Fibroblast of skin of left quadriceps (primary cell): ENCODE measurements at regions not wholly inside any gene's neighbourhood (a gene's known extent, or its start where the extent isn't known, plus 50 kb on each side); places are given as distances from the start of the nearest gene placed in this dataset.
"Not testable (repeated sequence)": the region's sequence is repeated elsewhere in the genome, so short reads cannot be mapped to it uniquely, and the experiment has no call there.

Experiments used
- DNase-seq, 2 experiments: peaks; one replicate each; pipeline ENCODE4 v3.0.0-alpha.2; 2013; ENCODE audit warnings: low read depth in 2 of 2

DNA sequence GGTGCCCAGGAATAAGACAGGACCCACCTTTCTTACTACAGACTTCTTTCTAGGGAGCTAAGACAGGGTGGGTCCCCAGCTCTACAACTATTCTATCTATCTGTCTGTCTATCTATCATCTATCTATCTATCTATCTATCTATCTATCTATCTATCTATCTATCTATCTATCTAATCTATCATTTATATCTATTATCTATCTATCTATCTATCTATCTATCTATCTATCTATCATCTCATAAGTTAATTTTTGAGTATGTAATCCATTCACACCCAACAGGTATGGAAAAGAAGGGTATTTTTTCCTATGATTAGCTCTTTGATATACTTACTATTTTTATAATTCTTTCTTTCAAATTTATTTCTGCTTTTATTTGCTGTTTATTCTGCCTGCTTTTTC, 55.9 kb downstream of the BAMBI start:
- no peak for DNase-seq

DNA sequence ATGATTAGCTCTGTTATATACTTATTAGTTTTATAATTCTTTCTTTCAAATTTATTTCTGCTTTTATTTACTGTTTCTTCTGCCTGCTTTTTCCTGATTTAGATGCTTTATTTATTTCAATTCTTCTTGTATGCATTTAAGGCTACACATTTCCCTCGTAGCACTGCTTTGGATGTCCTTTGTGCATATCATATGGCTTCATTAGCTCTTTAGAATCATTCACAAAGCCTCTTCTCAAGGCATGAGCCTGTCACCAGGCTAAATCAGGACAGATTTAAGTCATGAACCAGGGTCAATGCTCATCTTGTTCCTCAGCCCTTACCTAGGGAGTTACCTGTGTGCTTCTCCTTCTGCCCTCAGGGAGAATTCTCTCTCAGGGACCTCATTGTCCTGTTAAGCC, 56.3 kb downstream of the BAMBI start:
- no peak for DNase-seq

DNA sequence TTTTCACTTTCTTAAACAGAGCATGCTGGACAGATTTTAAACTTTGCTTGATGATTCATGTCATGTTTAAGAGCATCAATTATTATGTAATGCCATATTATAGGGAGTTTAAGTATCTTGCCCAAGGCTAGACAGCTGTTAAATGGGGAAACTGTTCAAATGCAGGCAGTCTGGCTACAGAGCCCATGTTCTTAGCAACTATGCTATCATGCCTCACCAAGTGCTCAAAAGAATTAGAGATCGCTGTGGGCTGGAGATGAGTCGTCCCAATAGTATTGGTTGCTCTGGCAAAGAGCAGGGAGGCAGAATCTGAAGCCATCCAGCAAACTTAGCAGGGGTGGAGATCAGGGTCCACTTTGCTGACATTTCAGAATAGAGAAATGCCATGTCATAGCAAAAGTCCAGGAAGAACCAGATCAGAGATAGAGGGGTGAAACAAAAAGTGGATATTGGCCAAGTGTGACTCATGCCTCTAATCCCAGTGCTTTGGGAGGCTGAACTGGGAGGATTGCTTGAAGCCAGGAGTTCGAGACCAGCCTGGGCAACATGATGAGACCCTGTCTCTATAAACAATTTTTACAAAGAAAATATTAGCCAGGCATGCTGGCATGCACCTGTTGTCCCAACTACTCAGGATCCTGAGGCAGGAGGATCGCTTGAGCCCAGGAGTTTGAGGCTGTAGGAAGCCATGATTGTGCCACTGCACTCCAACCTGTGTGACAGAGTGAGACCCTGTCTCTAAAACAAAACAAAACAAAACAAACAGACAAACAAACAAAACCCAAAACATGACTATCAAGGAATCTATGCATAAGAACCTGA, 57.8 kb downstream of the BAMBI start:
- peak; percentile 80 to 82 for DNase-seq

DNA sequence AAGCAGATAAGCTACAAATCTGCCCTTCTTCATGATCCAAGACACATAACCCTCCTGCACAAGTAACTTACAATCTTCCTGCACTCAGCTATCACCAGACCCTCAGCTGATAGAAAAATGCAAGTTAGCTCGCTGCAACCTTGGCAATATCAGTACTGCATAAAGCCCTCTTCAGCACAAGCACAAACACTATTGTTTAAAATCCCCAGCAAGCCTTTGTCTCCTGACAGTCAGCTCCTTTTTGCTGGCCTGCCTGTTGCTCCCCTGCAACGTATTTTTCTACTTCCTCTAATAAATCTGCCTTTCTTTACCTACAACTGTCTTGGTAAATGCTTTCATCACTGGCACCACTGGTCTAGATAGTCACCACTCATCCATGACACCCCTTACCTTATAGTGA, 59.8 kb downstream of the BAMBI start:
- no peak for DNase-seq

DNA sequence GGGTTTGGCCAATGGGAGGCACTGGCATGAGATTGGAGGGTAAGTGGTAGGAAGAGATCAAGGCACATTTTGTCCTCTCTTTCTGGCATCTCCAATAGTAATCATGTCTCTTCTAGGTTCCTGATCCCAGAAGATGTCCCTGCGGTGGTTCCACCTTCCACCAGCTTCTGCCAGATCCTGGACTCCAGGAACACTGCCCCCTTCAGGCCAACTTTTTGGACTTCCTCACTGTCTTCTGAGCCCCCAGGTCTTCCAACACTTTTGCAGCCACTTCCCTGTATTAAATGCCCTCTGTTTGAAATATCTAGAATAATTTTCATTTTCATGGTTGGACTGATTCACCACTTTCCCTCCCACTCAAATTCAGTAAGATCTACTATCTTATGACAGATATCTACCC, 60.9 kb downstream of the BAMBI start:
- no peak for DNase-seq

DNA sequence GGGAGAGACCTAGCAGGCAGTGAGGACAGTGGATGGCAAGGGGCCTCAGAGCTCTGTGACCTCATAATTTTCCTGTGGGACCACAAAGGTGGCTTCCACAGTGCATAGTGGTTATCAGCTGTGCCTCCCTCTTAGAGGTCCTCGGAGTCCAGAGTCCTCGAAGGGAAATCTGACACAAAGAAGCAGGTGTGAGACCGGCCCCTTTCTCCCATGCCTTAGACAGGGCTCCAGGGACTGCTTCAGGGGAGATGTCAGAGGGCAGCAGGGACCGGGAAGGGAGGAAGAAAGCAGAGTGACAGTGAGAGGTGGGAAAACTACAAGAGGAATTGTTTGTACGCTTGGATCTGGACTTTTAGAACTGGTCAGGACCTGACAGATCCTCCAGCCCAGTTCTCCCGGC, 66.3 kb downstream of the BAMBI start:
- DNase-seq, result no peak

DNA sequence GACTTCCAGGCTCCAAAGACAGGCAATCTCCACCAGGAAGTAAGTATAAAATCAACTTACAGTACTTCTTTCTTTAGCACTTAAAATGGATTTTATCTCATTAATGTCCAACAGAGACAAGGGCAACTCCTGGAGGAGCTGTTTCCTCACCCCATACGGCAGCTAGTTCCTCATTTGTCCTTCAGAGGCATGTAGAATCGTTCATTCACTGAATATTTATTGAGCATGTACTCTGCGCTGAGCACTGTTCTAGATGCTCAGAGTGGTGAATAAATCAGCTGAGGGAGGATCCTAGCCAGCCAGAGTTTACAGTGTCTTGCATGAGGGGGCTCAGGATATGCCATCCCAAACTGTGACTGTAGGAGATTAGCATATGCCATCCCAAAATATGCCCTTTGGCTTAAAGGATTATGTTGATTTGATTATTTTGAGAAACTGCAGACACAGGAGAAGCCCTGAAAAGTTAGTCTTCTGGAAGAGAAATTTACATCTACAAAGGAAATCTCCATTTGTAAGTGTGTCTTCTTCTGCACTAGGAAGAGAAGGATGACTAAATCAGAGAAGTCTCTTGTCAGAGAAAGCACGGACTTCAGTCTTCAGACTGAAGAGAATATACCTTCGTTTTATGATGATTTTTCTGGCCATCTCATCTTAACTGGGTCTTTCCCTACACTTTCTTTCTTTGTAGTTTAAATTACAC, 66.9 kb downstream of the BAMBI start:
- no peak for DNase-seq

DNA sequence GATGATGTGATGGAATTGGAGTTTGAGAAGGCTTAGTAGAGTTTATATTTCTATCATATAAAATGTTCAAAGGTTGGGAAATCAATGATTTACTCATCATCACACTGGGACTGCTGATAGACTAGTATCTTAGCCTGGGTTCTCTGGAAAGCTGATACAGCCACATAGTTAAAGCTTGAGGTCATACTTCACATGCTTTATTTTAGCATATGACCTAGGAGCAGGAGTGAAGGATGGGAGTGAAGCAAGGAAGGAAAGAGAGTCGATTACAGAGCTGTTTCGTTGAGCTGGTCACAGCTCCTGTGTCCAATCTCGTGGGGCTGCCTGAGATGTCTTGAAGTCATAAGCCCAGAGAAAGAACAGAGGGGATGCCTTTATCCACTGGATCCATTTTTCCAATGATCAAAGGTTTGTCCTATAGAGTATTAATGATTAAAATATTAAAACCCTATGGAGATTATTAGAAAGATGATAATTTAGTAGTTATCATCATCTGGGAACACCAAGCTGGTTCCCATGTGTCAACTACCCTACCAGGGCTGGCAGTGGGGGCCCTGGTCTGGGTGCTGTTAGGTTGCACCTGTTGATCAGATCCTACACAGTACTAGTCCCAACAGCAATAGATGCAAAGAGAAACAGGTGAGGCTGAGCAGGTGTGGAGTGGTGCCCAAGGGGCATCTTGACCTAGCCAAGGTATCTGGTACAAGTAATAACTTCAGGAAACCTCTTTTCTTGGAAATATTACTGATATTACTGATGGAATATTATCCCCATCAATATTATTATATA, 77.8 kb downstream of the BAMBI start:
- DNase-seq, result no peak

DNA sequence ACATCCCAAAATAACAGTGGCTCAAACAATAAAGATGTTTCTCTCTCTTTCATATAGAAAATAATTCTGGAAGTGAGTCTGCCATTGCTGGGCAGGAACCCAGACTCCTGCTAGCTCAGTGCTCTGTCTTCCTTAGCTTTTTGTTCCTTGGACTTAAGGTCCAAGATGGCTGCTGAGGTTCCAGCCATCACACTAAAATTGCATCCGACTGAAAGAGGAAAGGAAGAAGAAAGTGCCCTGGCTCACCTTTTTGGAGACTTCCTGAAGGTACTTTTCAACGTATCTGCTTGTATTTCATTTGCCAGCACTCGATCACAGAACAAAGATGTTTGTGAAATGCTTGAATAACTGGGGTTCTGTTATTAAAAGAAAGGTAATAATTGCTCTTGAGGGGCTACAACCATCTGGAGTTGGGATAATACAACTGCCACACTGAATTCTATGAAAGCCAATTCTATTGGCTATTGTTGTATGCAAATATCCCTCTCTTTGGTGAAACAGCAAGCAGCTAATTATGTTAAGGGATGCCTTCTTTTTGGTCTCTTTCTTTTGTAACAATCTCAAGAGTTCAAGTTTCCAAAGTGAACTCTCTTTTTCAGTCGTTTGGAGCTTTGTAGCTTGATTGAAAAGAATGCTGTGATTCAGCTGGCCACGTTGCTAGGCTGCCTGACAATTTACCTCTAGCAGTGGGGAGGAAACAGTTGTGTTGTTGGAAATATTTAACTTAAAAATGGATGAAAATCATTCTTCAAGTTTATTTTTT, 83.9 kb downstream of the BAMBI start:
- no peak for DNase-seq

DNA sequence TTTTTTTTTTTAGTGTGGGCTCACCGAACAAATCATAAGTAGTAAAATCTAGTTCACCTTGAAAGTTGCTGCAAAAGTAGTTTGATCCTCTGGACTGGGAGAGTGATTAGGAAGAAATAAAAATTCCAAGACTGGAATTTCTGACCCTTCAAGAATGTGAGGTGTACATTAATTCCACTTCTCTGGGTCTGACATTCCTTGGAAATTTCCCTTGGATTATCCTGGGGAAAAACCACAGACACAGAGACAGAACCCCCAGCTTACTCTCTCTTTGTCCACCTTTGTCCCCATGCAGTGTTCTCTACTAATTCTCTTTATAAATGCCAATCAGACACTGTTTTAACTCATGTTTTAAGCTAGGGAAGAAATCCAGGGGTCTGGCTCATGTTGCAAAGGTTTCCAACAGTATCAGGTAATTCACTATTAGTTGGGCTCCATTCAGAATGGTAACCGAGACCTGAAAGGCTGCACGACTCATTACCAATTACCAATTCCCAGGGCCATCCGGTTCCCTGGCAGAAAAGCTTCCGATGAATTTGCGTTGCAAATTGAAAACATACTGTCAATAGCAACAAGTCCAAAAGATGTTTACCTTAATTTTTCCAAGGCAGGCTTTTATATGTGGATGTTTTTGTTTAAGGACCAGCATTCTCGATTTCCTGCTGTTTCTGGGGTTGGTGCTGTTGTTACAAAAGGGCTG, 86.3 kb downstream of the BAMBI start:
- no peak for DNase-seq

DNA sequence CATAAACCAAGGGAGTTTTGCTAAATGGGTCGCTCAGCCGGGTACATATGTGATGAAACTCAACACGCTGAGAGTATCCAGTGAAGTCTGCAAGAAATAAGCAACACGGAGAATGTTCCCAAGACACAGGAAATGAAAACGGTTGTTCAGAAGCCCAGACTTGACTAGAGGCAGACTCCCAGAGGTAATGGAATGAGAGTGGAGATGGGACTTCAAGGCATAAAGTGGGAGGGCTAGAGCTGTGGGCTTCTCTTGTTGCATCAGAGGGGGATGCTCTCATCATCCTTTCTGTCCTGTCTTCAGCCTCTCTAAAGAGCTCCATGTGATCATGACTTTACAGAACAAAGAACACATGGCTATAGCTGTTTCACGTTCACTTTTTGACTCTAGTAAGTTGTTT, 88.3 kb downstream of the BAMBI start:
- DNase-seq, result no peak

DNA sequence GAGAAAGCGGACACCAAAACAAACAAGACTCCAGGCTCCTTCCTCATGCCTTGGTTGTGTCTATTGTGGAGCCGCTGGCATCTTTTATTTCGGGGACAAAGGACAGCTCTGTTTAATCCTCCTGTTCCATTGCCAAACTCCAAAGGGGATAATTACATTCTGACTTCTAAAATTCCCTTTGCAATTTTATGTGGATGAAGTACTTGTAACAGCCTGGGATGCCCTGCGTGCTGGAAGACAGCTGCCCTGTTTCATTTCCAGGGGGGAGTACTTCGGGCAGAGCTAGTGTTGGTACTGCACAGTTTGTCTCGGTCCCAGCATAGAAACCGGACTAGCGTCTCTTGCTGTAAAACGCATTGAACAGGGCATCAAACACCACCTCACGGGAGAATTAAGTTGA, 90.9 kb downstream of the BAMBI start:
- DNase-seq, result no peak

DNA sequence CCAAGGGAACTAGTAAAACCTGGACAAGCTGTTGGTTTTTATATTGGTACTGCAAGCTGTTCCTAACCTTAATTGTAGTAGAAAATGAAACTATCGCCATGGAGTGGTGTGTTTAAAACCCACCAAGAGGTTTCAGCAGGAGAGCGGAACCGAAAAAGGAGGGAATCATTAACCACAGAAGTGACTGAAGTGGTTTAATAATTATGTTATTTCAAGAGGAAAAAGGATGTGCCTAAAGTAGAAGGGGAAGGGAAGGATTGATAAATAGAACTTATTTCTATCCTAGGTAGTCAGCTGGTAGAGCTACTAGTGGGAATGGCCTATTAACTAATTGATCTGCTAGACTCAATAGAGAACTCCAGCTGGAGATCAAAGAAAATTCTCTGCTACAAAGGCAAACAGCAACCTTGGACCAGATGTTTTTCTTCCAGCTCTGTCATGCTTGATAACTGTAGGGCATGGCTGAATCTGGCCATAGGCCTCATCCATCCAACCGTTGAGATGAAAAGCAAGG, 91.8 kb downstream of the BAMBI start:
- DNase-seq, result no peak

DNA sequence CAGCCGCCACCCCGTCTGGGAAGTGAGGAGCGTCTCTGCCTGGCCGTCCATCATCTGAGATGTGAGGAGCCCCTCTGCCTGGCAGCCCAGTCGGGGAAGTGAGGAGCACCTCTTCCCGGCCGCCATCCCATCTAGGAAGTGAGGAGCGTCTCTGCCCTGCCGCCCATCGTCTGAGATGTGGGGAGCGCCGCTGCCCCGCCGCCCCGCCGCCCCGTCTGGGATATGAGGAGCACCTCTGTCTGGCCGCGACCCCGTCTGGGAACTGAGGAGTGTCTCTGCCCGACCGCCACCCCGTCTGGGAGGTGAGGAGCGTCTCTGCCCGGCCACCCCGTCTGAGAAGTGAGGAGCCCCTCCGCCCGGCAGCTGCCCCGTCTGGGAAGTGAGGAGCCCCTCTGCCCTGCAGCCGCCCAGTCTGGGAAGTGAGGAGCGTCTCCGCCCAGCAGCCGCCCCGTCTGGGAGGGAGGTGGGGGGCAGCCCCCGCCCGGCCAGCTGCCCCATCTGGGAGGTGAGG, 94.3 kb downstream of the BAMBI start:
- not testable (repeated sequence) for DNase-seq

DNA sequence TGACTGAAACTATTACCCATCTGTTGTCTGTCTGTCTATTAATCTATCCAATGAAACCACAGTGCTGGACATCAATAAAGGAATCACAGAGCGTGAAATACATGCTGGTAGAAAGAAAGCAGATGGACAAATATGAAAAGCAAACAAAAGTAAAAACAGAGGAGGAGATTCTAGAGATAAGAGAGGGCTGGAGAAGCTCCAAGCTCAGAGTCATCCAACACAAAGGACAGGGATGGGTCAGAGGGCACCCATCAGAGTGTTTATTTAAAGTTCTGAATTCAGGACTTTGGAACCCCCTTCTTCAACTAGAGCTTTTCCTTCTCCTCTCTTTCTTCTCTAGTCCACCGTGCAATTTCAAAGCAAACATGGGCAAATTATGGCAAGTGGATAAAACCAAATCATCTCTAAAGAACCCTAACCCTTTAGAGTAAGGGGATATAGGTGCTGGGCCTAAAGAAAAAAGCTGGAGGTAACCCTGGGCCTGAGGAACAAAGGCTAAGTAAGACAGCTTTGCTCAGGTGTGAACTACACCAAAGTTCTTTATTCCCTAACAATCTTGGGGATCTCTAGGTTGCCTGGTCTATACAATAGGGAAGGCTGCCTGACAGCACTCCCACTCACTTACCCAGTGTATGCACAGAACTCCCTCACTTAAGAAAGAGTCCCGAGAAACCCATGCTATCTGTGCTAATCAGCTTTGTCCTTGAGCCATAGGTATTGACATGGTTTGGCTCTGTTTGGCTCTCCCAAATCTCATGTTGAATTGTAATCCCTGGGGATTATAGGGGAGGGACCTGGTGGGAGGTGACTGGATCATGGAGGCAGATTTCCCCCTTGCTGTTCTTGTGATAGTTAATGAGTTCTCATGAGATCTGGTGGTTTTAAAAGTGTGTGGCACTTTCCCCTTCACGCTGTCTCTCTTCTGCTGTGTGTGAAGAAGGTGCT, 97.0 kb downstream of the BAMBI start:
- no peak for DNase-seq

DNA sequence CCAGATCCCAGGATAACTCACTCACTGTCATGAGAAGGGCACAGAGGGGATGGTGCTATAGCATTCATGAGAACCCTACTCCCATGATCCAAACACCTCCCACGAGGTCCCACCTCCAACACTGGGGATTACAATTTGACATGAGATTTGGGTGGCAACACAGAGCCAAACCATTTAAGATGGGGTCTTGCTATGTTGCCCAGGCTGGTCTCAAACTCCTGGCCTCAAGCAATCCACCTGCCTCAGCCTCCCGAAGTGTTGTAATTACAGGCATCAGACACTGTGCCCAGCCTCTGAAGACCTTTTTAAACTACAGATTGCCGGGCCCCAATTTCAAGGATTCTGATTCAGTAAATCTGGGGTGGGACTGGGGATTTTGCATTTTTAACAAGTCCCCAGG, 98.5 kb downstream of the BAMBI start:
- DNase-seq, result no peak

DNA sequence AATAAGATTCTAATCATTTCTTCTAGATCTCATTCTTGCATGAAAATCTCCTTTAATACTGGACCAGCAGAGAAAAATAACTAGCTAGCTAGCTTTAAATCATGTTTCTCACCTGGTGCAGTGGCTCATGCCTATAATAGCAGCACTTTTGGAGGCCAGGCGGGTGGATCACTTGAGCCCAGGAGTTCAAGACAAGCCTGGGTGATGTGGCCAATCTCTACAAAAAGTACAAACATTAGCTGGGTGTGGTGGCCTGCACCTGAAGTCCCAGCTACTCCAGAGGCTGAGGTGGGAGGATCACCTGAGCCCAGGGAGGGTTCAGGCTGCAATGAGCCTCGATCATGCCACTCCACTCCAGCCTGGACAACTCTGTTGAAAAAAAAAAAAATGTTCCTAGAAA, 99.2 kb downstream of the BAMBI start:
- no peak for DNase-seq

DNA sequence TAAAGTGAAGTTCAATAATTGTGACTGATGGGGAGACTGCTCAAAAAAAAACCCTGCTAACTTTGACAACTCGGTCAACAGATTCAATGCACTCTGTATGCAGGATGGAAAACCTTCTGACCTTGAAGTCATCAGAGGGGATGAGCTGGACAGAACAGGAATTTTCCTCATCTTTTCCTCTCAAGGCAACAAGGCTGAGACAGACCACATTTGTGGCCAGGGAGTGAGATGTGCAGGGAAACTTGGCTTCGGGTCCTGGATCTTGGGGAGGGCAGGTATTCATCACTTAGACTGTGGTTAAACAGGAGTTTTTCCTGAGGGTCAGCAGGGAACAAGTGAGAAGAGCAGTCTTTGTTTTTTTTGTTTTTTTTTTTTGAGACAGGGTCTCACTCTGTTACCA, 100.6 kb downstream of the BAMBI start:
- DNase-seq, result no peak

DNA sequence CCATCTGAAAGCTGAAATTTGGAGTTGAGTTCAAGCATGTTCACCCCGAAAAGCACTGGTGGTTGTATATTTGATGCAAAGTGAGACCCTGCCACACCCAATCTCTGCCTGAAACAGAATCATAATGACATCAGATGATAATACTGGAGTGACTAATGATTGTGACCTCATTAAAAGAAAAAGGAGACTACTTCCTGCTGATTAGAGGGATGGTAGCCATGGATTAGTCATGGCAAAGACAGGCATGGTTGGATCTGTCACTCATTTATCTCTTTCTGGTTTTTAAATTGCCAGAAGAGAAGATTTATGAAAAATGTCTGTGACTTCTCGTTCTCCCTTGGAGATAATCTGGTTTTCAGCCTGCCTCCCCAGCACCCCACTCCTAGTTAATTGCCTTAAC, 101.2 kb downstream of the BAMBI start:
- DNase-seq, result no peak

DNA sequence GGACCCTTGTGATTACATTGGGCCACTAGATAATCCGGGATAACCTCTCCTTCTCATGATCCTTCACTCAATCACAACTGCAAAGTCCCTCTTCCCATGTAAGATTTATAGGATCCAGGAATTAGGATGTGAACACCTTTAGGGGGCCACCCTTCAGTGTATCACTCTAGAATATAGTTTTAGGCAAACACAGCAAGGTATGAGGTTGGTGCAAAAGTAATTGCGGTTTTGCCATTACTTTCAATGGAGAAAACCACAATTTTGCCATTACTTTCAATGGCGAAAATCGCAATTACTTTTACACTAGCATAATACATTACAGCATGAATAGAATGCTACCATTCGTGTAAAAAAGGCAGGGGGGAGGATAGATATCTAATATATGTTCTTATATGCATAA, 104.0 kb downstream of the BAMBI start:
- DNase-seq, result no peak
